ENCODE measurements at regions not wholly inside any gene's neighbourhood (a gene's known extent, or its start where the extent isn't known, plus 50 kb on each side); places are given as distances from the start of the nearest gene placed in this dataset.

GRCh38 chr10:9762966-9763656 is 1254.6 kb upstream of the CELF2 start:
- Histone ChIP-seq H3K36me3 (no peaks in the 10 kb centered on the region), H3K4me3 (no peak overlapping the region), H3K9me3 (no peaks in the 10 kb centered on the region), H3K4me1 (no peaks in the 10 kb centered on the region), H3K27me3 (no peaks in the 10 kb centered on the region), H3K27ac (no peak overlapping the region)
- DNase-seq, result no peak
- TF ChIP-seq CTCF (IDR thresholded peaks at IDR 0.05) (no peak), POLR2A (IDR thresholded peaks at IDR 0.05) (no peak)

GRCh38 chr10:9766762-9767161 is 1250.9 kb upstream of the CELF2 start:
- H3K9me3 ChIP-seq, result no peaks in the 10 kb centered on the region
- H3K36me3 ChIP-seq, result no peaks in the 10 kb centered on the region
- H3K27ac ChIP-seq, result no peak overlapping the region
- TF ChIP-seq CTCF (IDR thresholded peaks at IDR 0.05), result no peak
- TF ChIP-seq POLR2A (IDR thresholded peaks at IDR 0.05), result no peak
- H3K27me3 ChIP-seq, result no peaks in the 10 kb centered on the region
- no peak overlapping the region for H3K4me3 ChIP-seq
- DNase-seq, result no peak
- no peaks in the 10 kb centered on the region for H3K4me1 ChIP-seq

GRCh38 chr10:9781666-9782065 is 1236.0 kb upstream of the CELF2 start:
- no peaks in the 10 kb centered on the region for H3K4me1 ChIP-seq
- H3K4me3 ChIP-seq, result no peak overlapping the region
- no peak overlapping the region for H3K27ac ChIP-seq
- no peaks in the 10 kb centered on the region for H3K36me3 ChIP-seq
- no peak for DNase-seq
- TF ChIP-seq POLR2A (IDR thresholded peaks at IDR 0.05), result no peak
- TF ChIP-seq CTCF (IDR thresholded peaks at IDR 0.05), result no peak
- no peaks in the 10 kb centered on the region for H3K27me3 ChIP-seq
- H3K9me3 ChIP-seq, result no peaks in the 10 kb centered on the region

GRCh38 chr10:9786101-9786500 is 1231.6 kb upstream of the CELF2 start:
- Histone ChIP-seq H3K9me3 (no peaks in the 10 kb centered on the region), H3K4me1 (no peaks in the 10 kb centered on the region)
- TF ChIP-seq POLR2A (IDR thresholded peaks at IDR 0.05), result no peak
- TF ChIP-seq CTCF (IDR thresholded peaks at IDR 0.05), result no peak

GRCh38 chr10:9786576-9786975 is 1231.1 kb upstream of the CELF2 start:
- Histone ChIP-seq H3K27ac (no peak overlapping the region), H3K27me3 (no peaks in the 10 kb centered on the region), H3K4me1 (no peaks in the 10 kb centered on the region), H3K9me3 (no peaks in the 10 kb centered on the region), H3K4me3 (no peak overlapping the region), H3K36me3 (no peaks in the 10 kb centered on the region)
- no peak for DNase-seq
- TF ChIP-seq CTCF (IDR thresholded peaks at IDR 0.05) (no peak), POLR2A (IDR thresholded peaks at IDR 0.05) (no peak)

More at GRCh38 chr10:9786101-9786500, 1231.6 kb upstream of the CELF2 start:
- no peak overlapping the region for H3K27ac ChIP-seq
- no peaks in the 10 kb centered on the region for H3K36me3 ChIP-seq
- no peak overlapping the region for H3K4me3 ChIP-seq
- DNase-seq, result no peak
- H3K27me3 ChIP-seq, result no peaks in the 10 kb centered on the region

- H3K4me3 ChIP-seq, result no peak overlapping the region
- no peak overlapping the region for H3K27ac ChIP-seq
- no peak for TF ChIP-seq POLR2A (IDR thresholded peaks at IDR 0.05)
- TF ChIP-seq CTCF (IDR thresholded peaks at IDR 0.05), result no peak
- no peaks in the 10 kb centered on the region for H3K36me3 ChIP-seq
- H3K9me3 ChIP-seq, result no peaks in the 10 kb centered on the region
- DNase-seq, result no peak
- H3K4me1 ChIP-seq, result no peaks in the 10 kb centered on the region
- no peaks in the 10 kb centered on the region for H3K27me3 ChIP-seq
These were observed 1227.7 kb upstream of the CELF2 start for GRCh38 chr10:9789996-9790395.
